Stimulated activated effector memory CD8-positive, alpha-beta T cell treated with anti-CD3 and anti-CD28 coated beads, Interleukin-12 subunit alpha, Interleukin-12 subunit beta, amount 100 ng/mL, for 72 hours (primary cell): ENCODE measurements at regions not wholly inside any gene's neighbourhood (a gene's known extent, or its start where the extent isn't known, plus 50 kb on each side); places are given as distances from the start of the nearest gene placed in this dataset.

Source experiments
- ATAC-seq: fragments of 150-1000 bp; cut with Tn5 transposase; 2 replicates; pipeline ENCODE4 v1.10.0; 2021
- DNase-seq, 2 donors: peaks; one replicate each; pipeline ENCODE4 v3.0.0; 2021 to 2022; ENCODE audit warnings: low spot score in 2 of 2
- H3K27ac Mint-ChIP-seq: one replicate; pipeline ENCODE4 v1.8.0; 2022; ENCODE audit warnings: mild to moderate bottlenecking, mixed read lengths
- H3K36me3 Mint-ChIP-seq: one replicate; pipeline ENCODE4 v1.8.0; 2022; ENCODE audit warnings: mild to moderate bottlenecking, mixed read lengths
- H3K4me1 Mint-ChIP-seq: one replicate; pipeline ENCODE4 v1.8.0; 2022; ENCODE audit warnings: mixed read lengths
- H3K4me3 Mint-ChIP-seq: one replicate; pipeline ENCODE4 v1.8.0; 2022; ENCODE audit warnings: mild to moderate bottlenecking, mixed read lengths
- H3K9me3 Mint-ChIP-seq: one replicate; pipeline ENCODE4 v1.8.0; 2022; ENCODE audit warnings: mixed read lengths

- ATAC-seq = no peak
- Mint-ChIP-seq H3K36me3 (no peaks in the 10 kb centered on the region), H3K27ac (no peak overlapping the region), H3K4me1 (no peaks in the 10 kb centered on the region), H3K4me3 (no peak overlapping the region), H3K9me3 (peaks cover 11% of the 10 kb centered on the region)
- no peak for DNase-seq
Observed at GRCh38 chr5:4837489-4838058, 302.6 kb upstream of the ADAMTS16 start.

GRCh38 chr5:4845221-4845620, 294.9 kb upstream of the ADAMTS16 start:
- H3K4me1 Mint-ChIP-seq = no peaks in the 10 kb centered on the region
- DNase-seq (no peak), ATAC-seq (no peak)
- no peaks in the 10 kb centered on the region for H3K36me3 Mint-ChIP-seq
- H3K9me3 Mint-ChIP-seq = peaks cover 21% of the 10 kb centered on the region
- H3K4me3 Mint-ChIP-seq = no peak overlapping the region
- no peak overlapping the region for H3K27ac Mint-ChIP-seq

GRCh38 chr5:4847766-4848165, 292.4 kb upstream of the ADAMTS16 start:
- H3K4me3 Mint-ChIP-seq = no peak overlapping the region

GRCh38 chr5:4855036-4855435, 285.1 kb upstream of the ADAMTS16 start:
- H3K4me1 Mint-ChIP-seq = no peaks in the 10 kb centered on the region
- DNase-seq = no peak
- no peak overlapping the region for H3K27ac Mint-ChIP-seq
- no peak for ATAC-seq
- H3K9me3 Mint-ChIP-seq = peaks cover 22% of the 10 kb centered on the region
- H3K36me3 Mint-ChIP-seq = no peaks in the 10 kb centered on the region
- H3K4me3 Mint-ChIP-seq = no peak overlapping the region

More at GRCh38 chr5:4847766-4848165, 292.4 kb upstream of the ADAMTS16 start:
- DNase-seq (no peak), ATAC-seq (no peak)
- Mint-ChIP-seq H3K9me3 (peaks cover 18% of the 10 kb centered on the region), H3K36me3 (no peaks in the 10 kb centered on the region), H3K27ac (no peak overlapping the region), H3K4me1 (no peaks in the 10 kb centered on the region)

GRCh38 chr5:4855880-4856279, 284.2 kb upstream of the ADAMTS16 start:
- Mint-ChIP-seq H3K27ac (no peak overlapping the region), H3K9me3 (peaks cover 25% of the 10 kb centered on the region), H3K4me3 (no peak overlapping the region)

GRCh38 chr5:4857761-4858160, 282.4 kb upstream of the ADAMTS16 start:
- DNase-seq (no peak), ATAC-seq (no peak)
- H3K36me3 Mint-ChIP-seq = no peaks in the 10 kb centered on the region
- no peaks in the 10 kb centered on the region for H3K4me1 Mint-ChIP-seq
- H3K27ac Mint-ChIP-seq = no peak overlapping the region
- H3K4me3 Mint-ChIP-seq = no peak overlapping the region
- H3K9me3 Mint-ChIP-seq = peaks cover 21% of the 10 kb centered on the region

More at GRCh38 chr5:4855880-4856279, 284.2 kb upstream of the ADAMTS16 start:
- no peak for ATAC-seq
- H3K36me3 Mint-ChIP-seq = no peaks in the 10 kb centered on the region
- DNase-seq = no peak
- no peaks in the 10 kb centered on the region for H3K4me1 Mint-ChIP-seq

- H3K4me1 Mint-ChIP-seq = no peaks in the 10 kb centered on the region
- ATAC-seq = no peak
- no peaks in the 10 kb centered on the region for H3K36me3 Mint-ChIP-seq
- no peak overlapping the region for H3K4me3 Mint-ChIP-seq
- no peak for DNase-seq
- H3K9me3 Mint-ChIP-seq = peaks cover 21% of the 10 kb centered on the region
- H3K27ac Mint-ChIP-seq = no peak overlapping the region
Observed at GRCh38 chr5:4859500-4860235, 280.5 kb upstream of the ADAMTS16 start.

GRCh38 chr5:4860631-4861030, 279.5 kb upstream of the ADAMTS16 start:
- Mint-ChIP-seq H3K27ac (no peak overlapping the region), H3K4me1 (no peaks in the 10 kb centered on the region), H3K36me3 (no peaks in the 10 kb centered on the region), H3K9me3 (peaks cover 25% of the 10 kb centered on the region), H3K4me3 (no peak overlapping the region)
- ATAC-seq (no peak), DNase-seq (no peak)

GRCh38 chr5:4862500-4862899, 277.6 kb upstream of the ADAMTS16 start:
- Mint-ChIP-seq H3K27ac (no peak overlapping the region), H3K36me3 (no peaks in the 10 kb centered on the region), H3K4me3 (no peak overlapping the region), H3K9me3 (peaks cover 22% of the 10 kb centered on the region), H3K4me1 (no peaks in the 10 kb centered on the region)
- DNase-seq = no peak
- no peak for ATAC-seq

GRCh38 chr5:4866131-4866659, 273.9 kb upstream of the ADAMTS16 start:
- no peak for DNase-seq
- peaks cover 6% of the 10 kb centered on the region for H3K9me3 Mint-ChIP-seq
- no peak overlapping the region for H3K27ac Mint-ChIP-seq
- H3K4me3 Mint-ChIP-seq = no peak overlapping the region
- H3K36me3 Mint-ChIP-seq = no peaks in the 10 kb centered on the region
- no peak for ATAC-seq
- no peaks in the 10 kb centered on the region for H3K4me1 Mint-ChIP-seq

- Mint-ChIP-seq H3K4me1 (no peaks in the 10 kb centered on the region), H3K4me3 (no peak overlapping the region), H3K27ac (no peak overlapping the region), H3K36me3 (no peaks in the 10 kb centered on the region), H3K9me3 (peaks cover 8% of the 10 kb centered on the region)
- ATAC-seq (no peak), DNase-seq (no peak)
Observed at GRCh38 chr5:4866817-4867216, 273.3 kb upstream of the ADAMTS16 start.

GRCh38 chr5:4868140-4868735, 271.9 kb upstream of the ADAMTS16 start:
- no peak overlapping the region for H3K4me3 Mint-ChIP-seq
- peaks cover 8% of the 10 kb centered on the region for H3K9me3 Mint-ChIP-seq
- H3K36me3 Mint-ChIP-seq = no peaks in the 10 kb centered on the region
- no peak overlapping the region for H3K27ac Mint-ChIP-seq
- ATAC-seq (no peak), DNase-seq (peak in 1 of 2 donors; percentile 62)
- no peaks in the 10 kb centered on the region for H3K4me1 Mint-ChIP-seq

GRCh38 chr5:4873652-4874051, 266.5 kb upstream of the ADAMTS16 start:
- Mint-ChIP-seq H3K4me3 (no peak overlapping the region), H3K4me1 (no peaks in the 10 kb centered on the region), H3K27ac (no peak overlapping the region), H3K9me3 (peaks cover 6% of the 10 kb centered on the region), H3K36me3 (no peaks in the 10 kb centered on the region)
- no peak for ATAC-seq
- no peak for DNase-seq

GRCh38 chr5:4874097-4874496, 266.0 kb upstream of the ADAMTS16 start:
- no peak for DNase-seq
- Mint-ChIP-seq H3K4me3 (no peak overlapping the region), H3K4me1 (no peaks in the 10 kb centered on the region), H3K9me3 (peaks cover 6% of the 10 kb centered on the region), H3K27ac (no peak overlapping the region), H3K36me3 (no peaks in the 10 kb centered on the region)
- ATAC-seq = no peak

- Mint-ChIP-seq H3K36me3 (no peaks in the 10 kb centered on the region), H3K9me3 (peaks cover 6% of the 10 kb centered on the region), H3K4me3 (no peak overlapping the region), H3K27ac (no peak overlapping the region), H3K4me1 (no peaks in the 10 kb centered on the region)
- DNase-seq = no peak
- ATAC-seq = peak; percentile 12
Observed at GRCh38 chr5:4875942-4876341, 264.2 kb upstream of the ADAMTS16 start.

- H3K27ac Mint-ChIP-seq = no peak overlapping the region
- no peak for ATAC-seq
- peaks cover 6% of the 10 kb centered on the region for H3K9me3 Mint-ChIP-seq
- no peaks in the 10 kb centered on the region for H3K4me1 Mint-ChIP-seq
- no peak overlapping the region for H3K4me3 Mint-ChIP-seq
- H3K36me3 Mint-ChIP-seq = no peaks in the 10 kb centered on the region
- no peak for DNase-seq
Observed at GRCh38 chr5:4876804-4877203, 263.3 kb upstream of the ADAMTS16 start.
